Ishikawa (cell line): ENCODE measurements at regions not wholly inside any gene's neighbourhood (a gene's known extent, or its start where the extent isn't known, plus 50 kb on each side); places are given as distances from the start of the nearest gene placed in this dataset.

ENCODE experiments used
- CEBPB ChIP-seq: IDR thresholded peaks from 2 replicates; pipeline ENCODE4 v1.6.1; 2012
- CREB1 ChIP-seq: IDR thresholded peaks from 2 replicates; pipeline ENCODE4 v1.6.1; 2012; ENCODE audit warnings: low read depth
- EGR1 ChIP-seq: IDR thresholded peaks from 2 replicates; pipeline ENCODE4 v1.6.1; 2012
- EP300 ChIP-seq: IDR thresholded peaks from 2 replicates; pipeline ENCODE4 v1.6.1; 2012; ENCODE audit warnings: borderline replicate concordance
- FOXM1 ChIP-seq: IDR thresholded peaks from 2 replicates; pipeline ENCODE4 v1.6.1; 2012; ENCODE audit warnings: low read depth, borderline replicate concordance
- MAX ChIP-seq: IDR thresholded peaks from 2 replicates; pipeline ENCODE4 v1.6.1; 2012
- NFIC ChIP-seq: IDR thresholded peaks from 2 replicates; pipeline ENCODE4 v1.6.1; 2012
- RAD21 ChIP-seq: IDR thresholded peaks from 2 replicates; pipeline ENCODE4 v1.6.1; 2012; ENCODE audit warnings: low read depth
- REST ChIP-seq: IDR thresholded peaks from 2 replicates; pipeline ENCODE4 v1.6.1; 2012; ENCODE audit warnings: low read depth, mild to moderate bottlenecking
- TAF1 ChIP-seq: IDR thresholded peaks from 2 replicates; pipeline ENCODE4 v1.6.1; 2012; ENCODE audit warnings: low read depth, mild to moderate bottlenecking
- TCF12 ChIP-seq: IDR thresholded peaks from 2 replicates; pipeline ENCODE4 v1.6.1; 2012; ENCODE audit warnings: low read depth
- TEAD4 ChIP-seq: IDR thresholded peaks from 2 replicates; pipeline ENCODE4 v1.6.1; 2012
- USF1 ChIP-seq: IDR thresholded peaks from 2 replicates; pipeline ENCODE4 v1.6.1; 2012
- YY1 ChIP-seq: IDR thresholded peaks from 2 replicates; pipeline ENCODE4 v1.6.1; 2012; ENCODE audit warnings: low read depth
- ZBTB7A ChIP-seq: IDR thresholded peaks from 2 replicates; pipeline ENCODE4 v1.6.1; 2012; ENCODE audit warnings: low read depth

DNA sequence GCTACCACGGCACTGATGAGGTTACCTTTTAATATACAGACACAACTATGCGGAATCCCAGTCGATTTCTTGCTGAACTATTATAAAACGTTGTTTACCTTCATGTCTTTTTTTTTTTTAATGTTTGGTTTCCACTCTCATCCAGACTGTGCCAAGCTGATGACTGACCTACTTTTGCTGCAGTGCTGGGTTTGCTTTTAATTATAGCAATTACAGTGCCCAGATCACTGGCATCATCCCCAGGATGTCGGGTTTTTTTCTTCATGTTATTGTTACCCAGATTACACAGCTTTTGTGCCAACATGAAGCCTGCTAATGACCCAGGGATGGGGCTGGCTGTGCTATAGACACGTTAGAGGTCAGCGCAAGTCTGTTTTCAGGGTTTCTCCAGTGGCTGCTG lies 294.0 kb upstream of the ATP10A start:
- TF ChIP-seq TAF1 (no peak), TCF12 (no peak), REST (no peak), TEAD4 (no peak), USF1 (no peak), EP300 (no peak), RAD21 (no peak)

DNA sequence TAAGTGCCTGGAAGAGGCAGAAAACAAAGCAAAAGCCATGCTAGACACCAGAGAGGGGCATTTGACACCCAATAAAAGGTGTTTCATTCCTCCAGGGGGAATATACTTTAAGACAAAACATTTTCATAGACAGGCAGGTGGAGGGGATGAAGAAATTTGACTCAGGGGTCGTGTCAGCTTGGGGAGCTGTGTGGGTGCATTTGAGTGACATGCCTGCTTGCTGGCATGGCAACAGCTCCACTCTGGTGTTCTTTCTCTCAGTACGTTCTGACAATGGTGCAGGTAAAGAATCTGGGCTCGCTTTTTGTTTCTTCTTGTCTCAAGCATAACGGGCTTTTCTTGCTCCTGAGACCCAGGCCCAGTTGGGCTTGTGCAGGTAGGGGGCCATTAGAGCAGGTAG lies 292.9 kb upstream of the ATP10A start:
- no peak for TF ChIP-seq ZBTB7A
- no peak for TF ChIP-seq TCF12
- no peak for TF ChIP-seq TAF1
- TF ChIP-seq FOXM1: no peak
- no peak for TF ChIP-seq NFIC
- no peak for TF ChIP-seq CEBPB
- no peak for TF ChIP-seq EGR1
- no peak for TF ChIP-seq YY1
- no peak for TF ChIP-seq CREB1
- no peak for TF ChIP-seq RAD21
- no peak for TF ChIP-seq TEAD4
- no peak for TF ChIP-seq USF1
- TF ChIP-seq EP300: no peak
- TF ChIP-seq REST: no peak
- TF ChIP-seq MAX: no peak

DNA sequence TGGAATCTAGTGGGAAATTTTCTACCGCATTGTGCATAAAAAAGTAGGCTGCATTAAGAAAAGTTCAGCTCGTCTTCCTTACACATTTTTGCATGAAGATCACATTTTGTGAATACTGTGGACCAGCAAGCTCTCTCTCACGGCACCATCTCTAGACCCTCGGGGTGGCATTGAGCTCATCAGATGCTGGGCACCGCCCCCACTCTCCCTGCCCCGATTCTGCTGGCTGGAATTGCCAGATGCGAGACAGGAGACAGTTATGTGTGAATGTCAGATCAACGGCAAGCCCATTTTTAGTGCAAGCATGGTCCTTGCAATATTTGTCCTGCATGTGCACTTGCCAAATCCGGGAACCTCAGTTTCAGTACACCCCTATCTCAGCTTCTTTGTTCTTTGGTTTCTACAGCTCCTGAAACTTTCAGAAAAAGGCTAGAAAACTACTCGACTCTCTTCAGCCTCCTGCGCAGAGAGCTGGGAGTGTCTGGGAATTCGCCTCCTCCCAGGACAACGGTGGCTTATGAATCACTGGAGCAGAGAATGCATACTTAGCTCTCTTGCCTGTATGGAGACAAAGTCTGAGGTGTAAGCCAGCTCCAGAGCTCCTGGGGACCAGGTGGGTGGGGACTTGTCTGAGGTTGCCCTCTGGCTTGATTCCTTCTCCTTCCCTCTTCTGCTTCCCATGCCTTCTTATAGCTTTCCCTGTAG lies 285.2 kb upstream of the ATP10A start:
- TF ChIP-seq RAD21 (no peak), TCF12 (no peak), YY1 (no peak), CREB1 (no peak), EP300 (no peak), EGR1 (no peak), MAX (no peak), REST (no peak), TAF1 (no peak), USF1 (no peak), TEAD4 (no peak), CEBPB (no peak), FOXM1 (no peak), NFIC (no peak), ZBTB7A (no peak)

DNA sequence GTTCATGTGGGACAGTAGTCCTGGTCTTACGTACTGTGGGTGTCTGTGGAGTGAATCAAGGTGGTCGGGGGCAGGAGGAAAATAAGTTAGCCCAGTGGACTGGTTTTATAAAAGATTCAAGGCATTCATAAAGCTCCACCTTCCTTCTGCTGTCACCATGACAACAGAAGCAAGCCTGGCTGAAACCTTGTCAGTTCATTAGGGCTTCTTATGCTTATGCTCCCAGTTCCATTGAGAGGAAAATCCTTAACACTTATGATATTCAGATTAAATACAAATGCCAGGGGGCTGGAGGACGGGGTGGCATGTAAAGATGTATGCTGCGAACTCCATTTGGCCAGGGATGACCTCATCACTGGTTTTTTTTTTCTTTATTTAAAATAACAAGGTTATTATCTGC lies 283.1 kb upstream of the ATP10A start:
- TF ChIP-seq YY1 (no peak), REST (no peak), TAF1 (no peak), FOXM1 (no peak), USF1 (no peak), CREB1 (no peak), NFIC (no peak), EP300 (no peak), MAX (no peak), EGR1 (no peak), RAD21 (no peak), CEBPB (no peak)
